Smooth muscle cell of the brain vasculature (primary cell): ENCODE measurements at regions not wholly inside any gene's neighbourhood (a gene's known extent, or its start where the extent isn't known, plus 50 kb on each side); places are given as distances from the start of the nearest gene placed in this dataset.

ENCODE experiments used
- DNase-seq: peaks from one replicate; pipeline ENCODE4 v3.0.0-alpha.2; 2012; ENCODE audit warnings: low read depth, low spot score

DNA sequence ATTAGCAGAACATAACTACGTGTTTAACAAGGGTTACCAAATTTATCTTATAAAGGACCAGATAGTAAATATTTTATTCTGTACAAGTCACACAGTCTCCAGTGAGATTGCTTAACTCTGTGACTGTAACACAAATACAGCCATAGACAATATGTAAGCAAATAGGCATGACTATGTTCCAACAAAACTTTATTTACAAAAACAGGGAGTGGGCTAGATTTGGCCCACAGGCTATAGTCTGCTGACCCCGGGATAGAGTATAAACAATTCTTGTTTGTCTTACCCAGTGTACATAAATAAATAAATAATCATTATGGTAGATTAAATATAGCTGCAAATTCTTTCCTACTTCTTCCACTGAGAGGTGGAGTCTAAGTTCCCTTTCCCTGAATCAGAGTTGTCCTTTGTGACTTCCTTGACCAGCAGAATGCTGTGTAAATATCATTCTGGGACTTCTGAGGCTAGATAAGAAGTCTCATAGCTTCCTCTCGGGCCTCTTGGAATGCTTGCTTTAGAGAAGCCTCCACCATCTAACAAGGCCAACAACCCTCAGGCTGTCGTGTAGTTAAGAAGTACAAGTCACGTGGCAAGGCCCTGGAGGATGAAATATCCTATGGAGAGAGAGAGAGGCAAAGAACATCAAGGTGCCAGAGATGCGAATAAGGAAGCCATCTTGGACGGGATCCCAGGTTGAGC is 59.1 kb upstream of the TMEM244 start:
- DNase-seq = no peak

DNA sequence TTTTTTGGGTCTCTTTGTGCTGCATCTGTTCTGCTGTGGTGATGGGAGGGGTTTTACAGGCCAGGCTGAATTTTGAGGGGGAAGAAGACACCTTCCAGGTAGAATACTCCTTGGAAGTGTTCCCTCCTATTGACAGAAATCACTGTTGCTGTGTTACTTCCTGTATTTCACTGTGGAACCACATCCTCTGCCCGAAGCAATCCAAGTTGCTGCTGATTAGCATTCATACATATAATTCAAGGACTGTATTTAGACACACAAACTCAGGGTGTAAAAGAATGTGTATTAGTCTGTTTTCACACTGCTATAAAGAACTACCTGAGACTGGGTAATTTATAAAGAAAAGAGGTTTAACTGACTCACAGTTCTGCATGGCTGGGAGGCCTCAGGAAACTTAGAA is 50.6 kb upstream of the TMEM244 start:
- no peak for DNase-seq
